Activated naive CD8-positive, alpha-beta T cell treated with anti-CD3 and anti-CD28 coated beads, Interleukin-2, amount 10 ng/mL, durations not matched to agents 7 days and 5 days (primary cell): ENCODE measurements at regions not wholly inside any gene's neighbourhood (a gene's known extent, or its start where the extent isn't known, plus 50 kb on each side); places are given as distances from the start of the nearest gene placed in this dataset.
"Not testable (repeated sequence)": the region's sequence is repeated elsewhere in the genome, so short reads cannot be mapped to it uniquely, and the experiment has no call there.

Experiments
- ATAC-seq: fragments of 150-1000 bp; cut with Tn5 transposase; one replicate; pipeline ENCODE4 v1.10.0; 2021; ENCODE audit warnings: low read depth, moderate library complexity
- POLR2A ChIA-PET: fragments of 350-600 bp; sonication (Branson Sonifier 250); formaldehyde crosslinking; loops from one replicate; lab custom pipeline; 2021; ENCODE audit warnings: antibody characterized with exemption; lab: Charles Lee
- DNase-seq: peaks from one replicate; pipeline ENCODE4 v3.0.0; 2021
- H3K27ac Mint-ChIP-seq: one replicate; pipeline ENCODE4 v1.8.0; 2022; ENCODE audit warnings: mild to moderate bottlenecking, mixed read lengths
- H3K27me3 Mint-ChIP-seq: one replicate; pipeline ENCODE4 v1.8.0; 2022; ENCODE audit warnings: mild to moderate bottlenecking, moderate library complexity, mixed read lengths
- H3K36me3 Mint-ChIP-seq: one replicate; pipeline ENCODE4 v1.8.0; 2021; ENCODE audit warnings: mild to moderate bottlenecking, mixed read lengths
- H3K4me1 Mint-ChIP-seq: one replicate; pipeline ENCODE4 v1.8.0; 2021; ENCODE audit warnings: mixed read lengths
- H3K4me3 Mint-ChIP-seq: one replicate; pipeline ENCODE4 v1.8.0; 2022; ENCODE audit warnings: mild to moderate bottlenecking, moderate library complexity, mixed read lengths
- H3K9me3 Mint-ChIP-seq: one replicate; pipeline ENCODE4 v1.8.0; 2021; ENCODE audit warnings: mixed read lengths

- no peaks in the 10 kb centered on the region for H3K4me1 Mint-ChIP-seq
- DNase-seq (no peak), ATAC-seq (no peak)
- POLR2A ChIA-PET, result no interaction called here
- H3K27ac Mint-ChIP-seq, result no peak overlapping the region
- H3K36me3 Mint-ChIP-seq, result no peaks in the 10 kb centered on the region
- H3K9me3 Mint-ChIP-seq, result peaks cover 2% of the 10 kb centered on the region
- H3K4me3 Mint-ChIP-seq, result no peak overlapping the region
- H3K27me3 Mint-ChIP-seq, result no peaks in the 10 kb centered on the region
These were observed 161.0 kb downstream of the DDX1 start for GRCh38 chr2:15752552-15753232.

GRCh38 chr2:15753233-15753798 is 161.6 kb downstream of the DDX1 start:
- no peaks in the 10 kb centered on the region for H3K36me3 Mint-ChIP-seq
- no peaks in the 10 kb centered on the region for H3K4me1 Mint-ChIP-seq
- no peak overlapping the region for H3K4me3 Mint-ChIP-seq
- H3K27me3 Mint-ChIP-seq, result no peaks in the 10 kb centered on the region
- H3K27ac Mint-ChIP-seq, result no peak overlapping the region
- peaks cover 2% of the 10 kb centered on the region for H3K9me3 Mint-ChIP-seq
- POLR2A ChIA-PET, result no interaction called here
- no peak for ATAC-seq
- no peak for DNase-seq

GRCh38 chr2:15753811-15754702 is 162.4 kb downstream of the DDX1 start:
- Mint-ChIP-seq H3K27me3 (peaks cover 3% of the 10 kb centered on the region), H3K4me1 (no peaks in the 10 kb centered on the region), H3K9me3 (peaks cover 2% of the 10 kb centered on the region), H3K27ac (no peak overlapping the region), H3K4me3 (no peak overlapping the region), H3K36me3 (no peaks in the 10 kb centered on the region)
- POLR2A ChIA-PET, result no interaction called here
- DNase-seq (no peak), ATAC-seq (no peak)

GRCh38 chr2:15754703-15755099 is 163.0 kb downstream of the DDX1 start:
- POLR2A ChIA-PET, result no interaction called here
- no peaks in the 10 kb centered on the region for H3K36me3 Mint-ChIP-seq
- DNase-seq (no peak), ATAC-seq (no peak)
- H3K27me3 Mint-ChIP-seq, result peaks cover 3% of the 10 kb centered on the region
- no peak overlapping the region for H3K27ac Mint-ChIP-seq
- no peak overlapping the region for H3K4me3 Mint-ChIP-seq
- H3K9me3 Mint-ChIP-seq, result peaks cover 2% of the 10 kb centered on the region
- H3K4me1 Mint-ChIP-seq, result no peaks in the 10 kb centered on the region

GRCh38 chr2:15755528-15755927 is 163.9 kb downstream of the DDX1 start:
- Mint-ChIP-seq H3K9me3 (peaks cover 2% of the 10 kb centered on the region), H3K27ac (no peak overlapping the region), H3K4me1 (no peaks in the 10 kb centered on the region), H3K4me3 (no peak overlapping the region), H3K27me3 (peaks cover 3% of the 10 kb centered on the region), H3K36me3 (no peaks in the 10 kb centered on the region)
- DNase-seq (no peak), ATAC-seq (no peak)
- POLR2A ChIA-PET, result no interaction called here

GRCh38 chr2:15756011-15756550 is 164.4 kb downstream of the DDX1 start:
- Mint-ChIP-seq H3K4me3 (no peak overlapping the region), H3K27me3 (peaks cover 3% of the 10 kb centered on the region), H3K9me3 (peaks cover 2% of the 10 kb centered on the region), H3K4me1 (no peaks in the 10 kb centered on the region), H3K27ac (no peak overlapping the region), H3K36me3 (no peaks in the 10 kb centered on the region)
- ATAC-seq (no peak), DNase-seq (no peak)
- POLR2A ChIA-PET, result no interaction called here

- Mint-ChIP-seq H3K9me3 (peaks cover 2% of the 10 kb centered on the region), H3K36me3 (no peaks in the 10 kb centered on the region), H3K4me1 (no peaks in the 10 kb centered on the region), H3K27me3 (peaks cover 5% of the 10 kb centered on the region), H3K27ac (no peak overlapping the region), H3K4me3 (no peak overlapping the region)
- ATAC-seq (no peak), DNase-seq (no peak)
- POLR2A ChIA-PET, result no interaction called here
These were observed 165.5 kb downstream of the DDX1 start for GRCh38 chr2:15756882-15757819.

GRCh38 chr2:15757820-15758586 is 166.3 kb downstream of the DDX1 start:
- H3K27ac Mint-ChIP-seq, result no peak overlapping the region
- POLR2A ChIA-PET, result no interaction called here
- H3K27me3 Mint-ChIP-seq, result peaks cover 5% of the 10 kb centered on the region
- H3K36me3 Mint-ChIP-seq, result no peaks in the 10 kb centered on the region
- ATAC-seq (no peak), DNase-seq (no peak)
- no peak overlapping the region for H3K4me3 Mint-ChIP-seq
- H3K4me1 Mint-ChIP-seq, result no peaks in the 10 kb centered on the region
- peaks cover 2% of the 10 kb centered on the region for H3K9me3 Mint-ChIP-seq

- Mint-ChIP-seq H3K4me3 (no peak overlapping the region), H3K36me3 (no peaks in the 10 kb centered on the region), H3K4me1 (no peaks in the 10 kb centered on the region), H3K27me3 (peaks cover 5% of the 10 kb centered on the region), H3K27ac (no peak overlapping the region), H3K9me3 (peaks cover 2% of the 10 kb centered on the region)
- POLR2A ChIA-PET, result no interaction called here
- DNase-seq (no peak), ATAC-seq (no peak)
These were observed 167.2 kb downstream of the DDX1 start for GRCh38 chr2:15758848-15759247.

- Mint-ChIP-seq H3K4me3 (no peak overlapping the region), H3K27ac (no peak overlapping the region), H3K27me3 (peaks cover 5% of the 10 kb centered on the region), H3K36me3 (no peaks in the 10 kb centered on the region), H3K4me1 (no peaks in the 10 kb centered on the region), H3K9me3 (peaks cover 2% of the 10 kb centered on the region)
- ATAC-seq (no peak), DNase-seq (no peak)
- POLR2A ChIA-PET, result no interaction called here
These were observed 167.7 kb downstream of the DDX1 start for GRCh38 chr2:15759385-15759784.

- H3K27ac Mint-ChIP-seq, H3K4me1 Mint-ChIP-seq, H3K27me3 Mint-ChIP-seq, POLR2A ChIA-PET, DNase-seq, ATAC-seq, H3K9me3 Mint-ChIP-seq, H3K36me3 Mint-ChIP-seq, H3K4me3 Mint-ChIP-seq: not testable (repeated sequence)
These were observed 168.1 kb downstream of the DDX1 start for GRCh38 chr2:15759791-15760190.

GRCh38 chr2:15760232-15760910 is 168.7 kb downstream of the DDX1 start:
- Mint-ChIP-seq H3K27me3 (peaks cover 5% of the 10 kb centered on the region), H3K36me3 (no peaks in the 10 kb centered on the region), H3K4me1 (no peaks in the 10 kb centered on the region), H3K27ac (no peak overlapping the region), H3K4me3 (no peak overlapping the region), H3K9me3 (no peaks in the 10 kb centered on the region)
- no peak for DNase-seq
- ATAC-seq, result no peak
- POLR2A ChIA-PET, result no interaction called here
